ENCODE measurements at regions not wholly inside any gene's neighbourhood (a gene's known extent, or its start where the extent isn't known, plus 50 kb on each side); places are given as distances from the start of the nearest gene placed in this dataset.

DNA sequence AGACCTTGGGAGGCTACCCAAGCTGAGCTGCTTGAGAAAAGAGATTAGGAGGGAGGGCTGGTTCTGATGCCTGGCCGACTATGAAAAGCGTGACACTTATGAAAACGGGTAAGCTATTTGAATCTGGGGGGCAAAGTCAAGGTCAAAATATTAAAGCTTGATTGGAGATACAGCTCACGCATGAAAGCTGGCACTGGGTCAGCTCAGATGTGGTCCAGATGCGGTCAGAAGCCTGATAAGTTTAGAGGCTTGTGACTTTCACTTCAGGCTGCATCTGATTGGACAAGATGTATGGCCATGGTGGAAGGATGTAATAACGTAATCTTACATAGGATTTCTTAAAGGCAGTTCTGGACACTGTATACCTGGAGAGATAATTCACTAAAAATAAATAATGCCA, 690.3 kb downstream of the NTRK3 start:
- TF ChIP-seq, protein P1, sequence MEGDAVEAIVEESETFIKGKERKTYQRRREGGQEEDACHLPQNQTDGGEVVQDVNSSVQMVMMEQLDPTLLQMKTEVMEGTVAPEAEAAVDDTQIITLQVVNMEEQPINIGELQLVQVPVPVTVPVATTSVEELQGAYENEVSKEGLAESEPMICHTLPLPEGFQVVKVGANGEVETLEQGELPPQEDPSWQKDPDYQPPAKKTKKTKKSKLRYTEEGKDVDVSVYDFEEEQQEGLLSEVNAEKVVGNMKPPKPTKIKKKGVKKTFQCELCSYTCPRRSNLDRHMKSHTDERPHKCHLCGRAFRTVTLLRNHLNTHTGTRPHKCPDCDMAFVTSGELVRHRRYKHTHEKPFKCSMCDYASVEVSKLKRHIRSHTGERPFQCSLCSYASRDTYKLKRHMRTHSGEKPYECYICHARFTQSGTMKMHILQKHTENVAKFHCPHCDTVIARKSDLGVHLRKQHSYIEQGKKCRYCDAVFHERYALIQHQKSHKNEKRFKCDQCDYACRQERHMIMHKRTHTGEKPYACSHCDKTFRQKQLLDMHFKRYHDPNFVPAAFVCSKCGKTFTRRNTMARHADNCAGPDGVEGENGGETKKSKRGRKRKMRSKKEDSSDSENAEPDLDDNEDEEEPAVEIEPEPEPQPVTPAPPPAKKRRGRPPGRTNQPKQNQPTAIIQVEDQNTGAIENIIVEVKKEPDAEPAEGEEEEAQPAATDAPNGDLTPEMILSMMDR (conservative IDR thresholded peaks at IDR 0.05): no peak
- no peak for TF ChIP-seq EZH2 (IDR thresholded peaks at IDR 0.05; ENCODE audit: low read depth)

Measured in PC-9 (cell line).